C4-2B (cell line): ENCODE measurements at regions not wholly inside any gene's neighbourhood (a gene's known extent, or its start where the extent isn't known, plus 50 kb on each side); places are given as distances from the start of the nearest gene placed in this dataset.

ENCODE experiments used
- CTCF ChIP-seq: fragments of 450-650 bp; conservative IDR thresholded peaks from 2 replicates; pipeline ENCODE4 v1.5.1; 2017; ENCODE audit warnings: mild to moderate bottlenecking
- ZFX ChIP-seq: fragments of 450-650 bp; IDR thresholded peaks from 2 replicates; pipeline ENCODE4 v1.6.1; 2017

GRCh38 chr1:94593611-94594010 is 52.1 kb upstream of the F3 start:
- TF ChIP-seq CTCF = no peak
- no peak for TF ChIP-seq ZFX
